ENCODE measurements at regions not wholly inside any gene's neighbourhood (a gene's known extent, or its start where the extent isn't known, plus 50 kb on each side); places are given as distances from the start of the nearest gene placed in this dataset.

DNA sequence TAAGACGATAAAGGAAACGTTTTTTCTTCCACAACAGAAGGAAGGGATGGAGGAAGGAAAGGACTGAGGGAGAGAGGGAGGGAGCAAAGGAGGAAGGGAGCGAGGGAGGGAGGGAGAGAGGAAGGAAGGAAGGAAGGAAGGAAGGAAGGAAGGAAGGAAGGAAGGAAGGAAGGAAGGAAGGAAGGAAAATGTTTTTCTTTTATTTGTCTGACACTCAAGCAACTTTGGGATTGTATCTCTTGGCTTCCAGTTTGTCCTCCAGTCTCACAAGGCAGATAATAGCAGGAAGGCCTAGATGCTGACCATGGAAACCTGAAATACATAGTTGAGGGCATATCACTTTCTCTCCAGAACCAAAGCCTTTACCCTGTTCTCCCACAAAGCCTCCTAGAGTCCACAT, 226.7 kb downstream of the ZNF674 start:
- Histone ChIP-seq H3K4me1 (no peaks in the 10 kb centered on the region), H3K36me3 (no peaks in the 10 kb centered on the region), H3K4me3 (no peak overlapping the region), H3K27me3 (no peaks in the 10 kb centered on the region), H3K27ac (no peak overlapping the region), H3K9me3 (no peaks in the 10 kb centered on the region)
- ATAC-seq = no peak
- intact Hi-C loops (cut with DNase I) = no loop called here
- DNase-seq = no peak
- TF ChIP-seq, protein P1, sequence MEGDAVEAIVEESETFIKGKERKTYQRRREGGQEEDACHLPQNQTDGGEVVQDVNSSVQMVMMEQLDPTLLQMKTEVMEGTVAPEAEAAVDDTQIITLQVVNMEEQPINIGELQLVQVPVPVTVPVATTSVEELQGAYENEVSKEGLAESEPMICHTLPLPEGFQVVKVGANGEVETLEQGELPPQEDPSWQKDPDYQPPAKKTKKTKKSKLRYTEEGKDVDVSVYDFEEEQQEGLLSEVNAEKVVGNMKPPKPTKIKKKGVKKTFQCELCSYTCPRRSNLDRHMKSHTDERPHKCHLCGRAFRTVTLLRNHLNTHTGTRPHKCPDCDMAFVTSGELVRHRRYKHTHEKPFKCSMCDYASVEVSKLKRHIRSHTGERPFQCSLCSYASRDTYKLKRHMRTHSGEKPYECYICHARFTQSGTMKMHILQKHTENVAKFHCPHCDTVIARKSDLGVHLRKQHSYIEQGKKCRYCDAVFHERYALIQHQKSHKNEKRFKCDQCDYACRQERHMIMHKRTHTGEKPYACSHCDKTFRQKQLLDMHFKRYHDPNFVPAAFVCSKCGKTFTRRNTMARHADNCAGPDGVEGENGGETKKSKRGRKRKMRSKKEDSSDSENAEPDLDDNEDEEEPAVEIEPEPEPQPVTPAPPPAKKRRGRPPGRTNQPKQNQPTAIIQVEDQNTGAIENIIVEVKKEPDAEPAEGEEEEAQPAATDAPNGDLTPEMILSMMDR (IDR thresholded peaks at IDR 0.05) = no peak

- DNase-seq = no peak
- H3K27me3 ChIP-seq = no peaks in the 10 kb centered on the region
- intact Hi-C loops (cut with DNase I) = no loop called here
- ATAC-seq = no peak
- H3K4me1 ChIP-seq = no peaks in the 10 kb centered on the region
- H3K9me3 ChIP-seq = no peaks in the 10 kb centered on the region
- no peak overlapping the region for H3K27ac ChIP-seq
- TF ChIP-seq, protein P1 (IDR thresholded peaks at IDR 0.05) = no peak
- H3K4me3 ChIP-seq = no peak overlapping the region
- no peaks in the 10 kb centered on the region for H3K36me3 ChIP-seq
These were observed 228.1 kb downstream of the ZNF674 start for GRCh38 chrX:46317163-46317562.

GRCh38 chrX:46311581-46312120, 233.6 kb downstream of the ZNF674 start:
- no peaks in the 10 kb centered on the region for H3K36me3 ChIP-seq
- H3K27me3 ChIP-seq = no peaks in the 10 kb centered on the region
- intact Hi-C loops (cut with DNase I) = no loop called here
- DNase-seq (no peak), ATAC-seq (no peak)
- H3K27ac ChIP-seq = no peak overlapping the region
- H3K4me1 ChIP-seq = no peaks in the 10 kb centered on the region
- TF ChIP-seq, protein P1 (IDR thresholded peaks at IDR 0.05) = no peak
- H3K9me3 ChIP-seq = no peaks in the 10 kb centered on the region
- H3K4me3 ChIP-seq = no peak overlapping the region

DNA sequence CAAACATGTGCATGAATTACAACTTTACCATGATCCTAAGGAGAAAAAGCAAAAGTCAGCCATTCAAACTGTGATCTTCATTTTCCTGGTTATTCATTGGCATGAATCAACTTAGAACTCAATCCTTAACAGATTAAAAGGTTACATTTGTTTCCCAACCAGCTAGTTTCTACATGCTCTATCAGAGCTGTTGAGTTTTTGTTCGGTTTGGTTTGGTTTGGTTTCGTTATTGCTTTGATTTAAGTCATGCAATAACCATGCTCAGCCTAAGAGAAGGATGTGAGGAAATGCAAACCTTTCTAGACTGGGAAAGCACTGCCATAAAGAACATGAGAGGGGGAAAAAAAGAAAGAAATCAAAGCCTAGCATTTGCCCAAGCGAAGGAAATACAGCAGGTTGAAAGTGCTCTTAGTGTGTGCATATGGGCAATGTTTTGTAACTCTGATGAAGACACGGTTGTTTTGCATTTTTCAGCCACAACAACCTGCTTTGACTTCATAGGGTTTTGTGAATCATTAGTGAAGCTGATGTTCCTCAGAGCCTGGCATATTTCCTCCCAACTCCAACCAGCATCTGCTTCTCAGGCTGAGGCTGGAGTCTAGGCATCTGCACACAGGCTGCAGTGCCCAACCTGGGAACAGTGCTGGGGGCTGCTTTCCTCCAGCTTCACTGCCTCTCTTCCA, 234.3 kb downstream of the ZNF674 start:
- TF ChIP-seq, protein P1 (IDR thresholded peaks at IDR 0.05) = no peak
- Histone ChIP-seq H3K27ac (no peak overlapping the region), H3K27me3 (no peaks in the 10 kb centered on the region), H3K36me3 (no peaks in the 10 kb centered on the region), H3K4me3 (no peak overlapping the region), H3K9me3 (no peaks in the 10 kb centered on the region), H3K4me1 (no peaks in the 10 kb centered on the region)
- no peak for DNase-seq
- no peak for ATAC-seq
- intact Hi-C loops (cut with DNase I) = no loop called here

GRCh38 chrX:46308110-46308509, 237.1 kb downstream of the ZNF674 start:
- no peaks in the 10 kb centered on the region for H3K27me3 ChIP-seq
- ATAC-seq = no peak

More at GRCh38 chrX:46308110-46308509, 237.1 kb downstream of the ZNF674 start:
- Histone ChIP-seq H3K27ac (no peak overlapping the region), H3K36me3 (no peaks in the 10 kb centered on the region), H3K4me3 (no peak overlapping the region), H3K9me3 (no peaks in the 10 kb centered on the region), H3K4me1 (no peaks in the 10 kb centered on the region)
- intact Hi-C loops (cut with DNase I) = no loop called here
- TF ChIP-seq, protein P1 (IDR thresholded peaks at IDR 0.05) = no peak
- DNase-seq = no peak

All from upper lobe of right lung (tissue), 1 donor.